CD4-positive, alpha-beta T cell (primary cell): ENCODE measurements at regions not wholly inside any gene's neighbourhood (a gene's known extent, or its start where the extent isn't known, plus 50 kb on each side); places are given as distances from the start of the nearest gene placed in this dataset.

Source experiments
- ATAC-seq: fragments of 200-7000 bp; cut with Tn5 transposase; one replicate; pipeline ENCODE4 v1.10.0; 2022; ENCODE audit warnings: mild to moderate bottlenecking; ENCODE audit not compliant: poor library complexity
- CTCF ChIA-PET: fragments of 350-600 bp; sonication (Branson Sonifier 250); formaldehyde crosslinking; loops from one replicate; lab custom pipeline; 2021; ENCODE audit warnings: antibody characterized with exemption, inconsistent platforms; lab: Charles Lee
- POLR2A ChIA-PET: fragments of 350-600 bp; sonication (Branson Sonifier 250); formaldehyde crosslinking; loops from one replicate; lab custom pipeline; 2021; ENCODE audit warnings: antibody characterized with exemption, inconsistent platforms; lab: Charles Lee
- DNase-seq, 14 experiments: peaks; one replicate each; pipeline ENCODE4 v3.0.0-alpha.2; 2013 to 2020; ENCODE audit warnings: mixed read lengths in 2 of 14
- H3K27ac ChIP-seq, 2 donors: one replicate each; pipeline versions ENCODE4 v1.5.1 to v1.7.0; 2013; ENCODE audit warnings: low read length in 2 of 2, low read depth in 1 of 2, mild to moderate bottlenecking in 1 of 2
- H3K27me3 ChIP-seq, 2 experiments: 1 replicate in 1 of 2; 2 replicates in 1 of 2; pipeline versions ENCODE4 v1.6.1 to v1.7.0; 2013; ENCODE audit warnings: low read length in 2 of 2, control low read depth in 1 of 2, mild to moderate bottlenecking in 1 of 2, moderate library complexity in 1 of 2; ENCODE audit not compliant: insufficient read depth in 2 of 2, control insufficient read depth in 1 of 2
- H3K36me3 ChIP-seq: one replicate; pipeline ENCODE4 v1.6.1; 2013; ENCODE audit warnings: low read length, control low read depth; ENCODE audit not compliant: insufficient read depth
- H3K4me1 ChIP-seq: one replicate; pipeline ENCODE4 v1.6.1; 2013; ENCODE audit warnings: low read length, control low read depth; ENCODE audit not compliant: insufficient read depth
- H3K4me3 ChIP-seq: one replicate; pipeline ENCODE4 v1.5.1; 2013; ENCODE audit warnings: mild to moderate bottlenecking, low read length, moderate library complexity
- H3K9me3 ChIP-seq, 2 experiments: 1 replicate in 1 of 2; 2 replicates in 1 of 2; pipeline versions ENCODE4 v1.6.1 to v1.7.0; 2013; ENCODE audit warnings: low read length in 2 of 2, mild to moderate bottlenecking in 2 of 2, control low read depth in 1 of 2, moderate library complexity in 1 of 2; ENCODE audit not compliant: control insufficient read depth in 1 of 2, insufficient read depth in 1 of 2
- H3K27ac Mint-ChIP-seq: one replicate; pipeline ENCODE4 v1.8.0; 2020; ENCODE audit warnings: mixed read lengths
- H3K27me3 Mint-ChIP-seq: one replicate; pipeline ENCODE4 v1.8.0; 2021; ENCODE audit warnings: mixed read lengths
- H3K36me3 Mint-ChIP-seq: one replicate; pipeline ENCODE4 v1.8.0; 2021; ENCODE audit warnings: low read depth, mixed read lengths
- H3K4me1 Mint-ChIP-seq: one replicate; pipeline ENCODE4 v1.8.0; 2021; ENCODE audit warnings: low read depth, mixed read lengths
- H3K4me3 Mint-ChIP-seq: one replicate; pipeline ENCODE4 v1.8.0; 2020; ENCODE audit warnings: mild to moderate bottlenecking, mixed read lengths
- H3K9me3 Mint-ChIP-seq: one replicate; pipeline ENCODE4 v1.8.0; 2020; ENCODE audit warnings: mixed read lengths
- CTCF ChIP-seq: fragments of 200-600 bp; IDR thresholded peaks from one replicate; pipeline ENCODE4 v1.8.0; 2022; ENCODE audit warnings: antibody characterized with exemption, mild to moderate bottlenecking
- intact Hi-C, 2 experiments: fragments of 100-400 bp; cut with DNase I in 1 of 2; cut with micrococcal nuclease in 1 of 2; formaldehyde crosslinking; loops; one replicate each; pipeline versions ENCODE4 v1.15.1 to v1.9.0; 2023 to 2025; cut with DNase I, micrococcal nuclease

GRCh38 chr2:48240912-48241311 is 73.6 kb upstream of the FOXN2 start:
- peaks cover 12% of the 10 kb centered on the region for H3K4me1 ChIP-seq
- TF ChIP-seq CTCF, result no peak
- no peaks in the 10 kb centered on the region for H3K9me3 Mint-ChIP-seq
- H3K4me1 Mint-ChIP-seq, result peaks cover 13% of the 10 kb centered on the region
- intact Hi-C loops, result no loop called here
- CTCF ChIA-PET, result no interaction called here
- no peak overlapping the region for H3K27ac ChIP-seq
- no peaks in the 10 kb centered on the region for H3K27me3 ChIP-seq
- H3K4me3 Mint-ChIP-seq, result no peak overlapping the region
- no peaks in the 10 kb centered on the region for H3K36me3 Mint-ChIP-seq
- POLR2A ChIA-PET, result no interaction called here
- H3K9me3 ChIP-seq, result no peaks in the 10 kb centered on the region
- H3K27me3 Mint-ChIP-seq, result no peaks in the 10 kb centered on the region
- no peak for DNase-seq
- no peak overlapping the region for H3K27ac Mint-ChIP-seq
- no peak overlapping the region for H3K4me3 ChIP-seq
- H3K36me3 ChIP-seq, result no peaks in the 10 kb centered on the region
- no peak for ATAC-seq

GRCh38 chr2:48247206-48247605 is 67.3 kb upstream of the FOXN2 start:
- Mint-ChIP-seq H3K4me1 (no peaks in the 10 kb centered on the region), H3K4me3 (no peak overlapping the region), H3K27me3 (no peaks in the 10 kb centered on the region), H3K36me3 (no peaks in the 10 kb centered on the region), H3K9me3 (no peaks in the 10 kb centered on the region), H3K27ac (no peak overlapping the region)
- Histone ChIP-seq H3K27ac (no peak overlapping the region), H3K4me1 (peaks cover 3% of the 10 kb centered on the region), H3K36me3 (no peaks in the 10 kb centered on the region), H3K4me3 (no peak overlapping the region), H3K27me3 (no peaks in the 10 kb centered on the region), H3K9me3 (no peaks in the 10 kb centered on the region)
- intact Hi-C loops, result no loop called here
- ATAC-seq, result no peak
- ChIA-PET CTCF (no interaction called here), POLR2A (no interaction called here)
- DNase-seq, result no peak
- no peak for TF ChIP-seq CTCF

GRCh38 chr2:48248251-48248933 is 66.1 kb upstream of the FOXN2 start:
- no peaks in the 10 kb centered on the region for H3K27me3 ChIP-seq
- no peaks in the 10 kb centered on the region for H3K36me3 Mint-ChIP-seq
- no peaks in the 10 kb centered on the region for H3K9me3 ChIP-seq
- no peak overlapping the region for H3K27ac Mint-ChIP-seq
- ATAC-seq (no peak), DNase-seq (no peak)
- H3K27me3 Mint-ChIP-seq, result no peaks in the 10 kb centered on the region
- H3K4me1 Mint-ChIP-seq, result no peaks in the 10 kb centered on the region
- POLR2A ChIA-PET, result interaction anchor here (1.1 to 1.4 kb wide), 2 partner anchors 12 to 37 kb away, joined by 3 read pairs; no protein-coding TSS in a partner anchor
- no peaks in the 10 kb centered on the region for H3K36me3 ChIP-seq
- H3K4me3 Mint-ChIP-seq, result no peak overlapping the region
- TF ChIP-seq CTCF, result no peak
- no peak overlapping the region for H3K27ac ChIP-seq
- H3K9me3 Mint-ChIP-seq, result no peaks in the 10 kb centered on the region
- H3K4me3 ChIP-seq, result no peak overlapping the region
- CTCF ChIA-PET, result no interaction called here
- peaks cover 3% of the 10 kb centered on the region for H3K4me1 ChIP-seq
- intact Hi-C loops, result no loop called here
